ENCODE measurements at regions not wholly inside any gene's neighbourhood (a gene's known extent, or its start where the extent isn't known, plus 50 kb on each side); places are given as distances from the start of the nearest gene placed in this dataset.
"Not testable (repeated sequence)": the region's sequence is repeated elsewhere in the genome, so short reads cannot be mapped to it uniquely, and the experiment has no call there.

GRCh38 chr22:25288481-25288880 lies 69.0 kb downstream of the CRYBB2 start:
- TF ChIP-seq CREB1 (CRISPR knock-in tag; IDR thresholded peaks at IDR 0.05; ENCODE audit: low read depth); CTCF (conservative IDR thresholded peaks at IDR 0.05; ENCODE audit: low read depth in 2 of 2); POLR2AphosphoS5 (IDR thresholded peaks at IDR 0.05; ENCODE audit: low read depth): not testable (repeated sequence)

Measured in GM23338 (cell line).